LoVo (cell line): ENCODE measurements at regions not wholly inside any gene's neighbourhood (a gene's known extent, or its start where the extent isn't known, plus 50 kb on each side); places are given as distances from the start of the nearest gene placed in this dataset.

Experiments
- DNase-seq: peaks from one replicate; pipeline ENCODE4 v3.0.0-alpha.2; 2016; ENCODE audit warnings: low spot score

DNA sequence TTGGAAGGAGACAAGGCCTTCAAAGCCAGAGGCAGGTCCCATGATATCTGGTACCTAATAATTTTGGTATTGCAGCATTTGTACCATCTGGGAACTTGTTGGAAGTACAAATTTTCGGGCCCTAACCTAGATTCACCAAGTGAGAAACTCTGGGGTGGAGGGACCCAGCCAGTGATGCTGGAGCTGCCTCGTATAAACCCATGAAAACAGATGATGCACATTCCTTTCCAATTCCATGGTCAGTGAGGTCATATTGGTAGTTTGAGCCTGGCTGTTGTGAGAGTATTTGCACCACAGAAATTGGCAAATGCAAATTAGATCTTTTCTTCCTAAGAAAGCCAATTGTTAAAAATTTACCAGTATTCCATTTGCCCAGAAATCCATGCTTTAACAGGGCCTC is 269.6 kb upstream of the PLXNA2 start:
- DNase-seq: no peak

DNA sequence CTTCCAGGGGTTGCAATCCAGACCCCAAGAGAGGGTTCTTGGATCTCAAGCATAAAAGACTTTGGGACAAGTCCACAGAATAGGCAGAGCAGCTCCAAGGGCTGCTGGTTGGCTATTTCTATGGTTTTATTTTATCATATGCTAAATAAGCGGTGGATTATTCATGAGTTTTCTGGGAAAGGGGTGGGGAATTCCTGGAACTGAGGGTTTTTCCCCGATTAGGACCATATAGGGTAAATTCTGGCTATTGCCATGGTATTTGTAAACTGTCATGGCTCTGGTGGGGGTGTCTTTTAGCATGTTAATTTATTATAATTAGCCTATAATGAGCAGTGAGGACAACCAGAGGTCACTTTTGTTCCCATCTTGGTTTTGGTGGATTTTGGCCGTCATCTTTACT is 270.9 kb upstream of the PLXNA2 start:
- DNase-seq: no peak

DNA sequence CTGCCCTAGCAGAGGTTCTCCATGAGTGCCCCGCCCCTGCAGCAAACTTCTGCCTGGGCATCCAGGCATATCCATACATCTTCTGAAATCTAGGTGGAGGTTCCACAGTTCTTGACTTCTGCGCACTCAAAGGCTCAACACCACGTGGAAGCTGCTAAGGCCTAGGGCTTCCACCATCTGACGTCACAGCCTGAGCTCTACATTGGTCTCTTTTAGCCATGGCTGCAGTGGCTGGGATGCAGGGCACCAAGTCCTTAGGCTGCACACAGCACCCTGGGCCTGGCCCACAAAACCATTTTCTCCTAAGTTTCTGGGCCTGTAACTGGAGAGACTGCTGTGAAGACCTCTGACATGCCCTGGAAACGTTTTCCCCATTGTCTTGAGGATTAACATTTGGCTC is 272.6 kb upstream of the PLXNA2 start:
- DNase-seq: no peak

DNA sequence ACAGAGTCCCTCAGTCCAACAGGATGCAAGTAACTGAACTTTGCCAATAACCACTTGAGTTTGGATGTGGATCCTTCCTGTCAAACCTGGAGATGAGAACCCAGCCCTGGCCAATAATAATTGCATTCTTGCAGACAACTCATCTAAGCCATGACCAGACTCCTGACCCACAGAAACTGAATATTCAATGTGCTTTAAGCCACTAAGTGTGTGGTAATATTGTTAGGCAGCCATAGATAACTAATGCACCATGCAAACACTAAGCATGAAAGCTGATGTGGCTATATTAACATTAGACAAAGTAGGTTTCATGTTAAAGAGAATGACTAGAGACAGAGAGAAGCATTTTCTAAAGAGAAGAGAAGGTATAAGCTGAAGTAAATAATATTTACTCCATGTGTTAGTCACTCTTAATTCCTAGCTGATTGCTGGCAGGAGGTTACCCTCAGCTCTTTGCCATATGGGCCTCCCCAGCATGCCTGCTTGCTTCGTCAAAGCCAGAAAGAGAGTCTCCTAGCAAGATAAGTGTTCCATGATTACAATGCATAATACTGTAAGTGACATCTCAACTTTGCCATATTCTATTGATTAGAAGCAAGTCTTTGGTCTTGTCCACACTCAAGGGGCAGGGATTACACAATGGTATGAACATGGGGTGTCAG is 276.4 kb upstream of the PLXNA2 start:
- no peak for DNase-seq

DNA sequence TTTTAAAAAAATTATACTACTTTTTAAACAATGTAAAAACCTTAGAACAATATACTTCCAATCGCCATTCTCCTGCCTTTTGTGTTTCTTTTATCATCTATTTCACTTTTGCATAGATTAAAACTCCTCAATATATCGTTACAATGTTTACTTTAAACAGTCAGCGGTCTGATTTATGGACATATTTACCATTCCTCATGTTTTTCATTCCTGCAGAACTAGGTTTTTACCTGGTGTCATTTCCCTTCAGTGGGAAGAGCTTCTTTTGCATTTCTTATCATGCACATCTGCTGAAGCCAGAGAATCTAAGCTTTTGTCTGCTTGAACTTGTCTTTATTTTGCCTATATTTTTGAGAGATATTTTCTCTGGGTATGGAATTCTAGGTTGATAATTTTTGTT is 277.4 kb upstream of the PLXNA2 start:
- DNase-seq: no peak

DNA sequence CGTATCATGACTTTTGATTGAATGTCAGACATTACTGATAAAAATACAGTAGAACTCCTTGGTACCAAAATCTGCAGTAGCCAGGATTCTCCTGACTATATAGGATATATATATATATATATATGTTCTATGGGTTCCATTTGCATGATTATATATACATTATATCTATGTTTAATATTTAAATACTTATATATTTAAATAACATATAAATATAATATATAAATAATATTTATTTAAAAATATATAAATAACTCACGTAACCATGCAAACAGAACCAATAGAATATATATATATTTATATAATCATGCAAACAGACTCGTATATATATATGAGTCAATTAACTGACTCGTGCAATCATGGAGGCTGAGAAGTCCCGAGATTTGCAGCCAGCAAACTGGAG is 278.8 kb upstream of the PLXNA2 start:
- no peak for DNase-seq

DNA sequence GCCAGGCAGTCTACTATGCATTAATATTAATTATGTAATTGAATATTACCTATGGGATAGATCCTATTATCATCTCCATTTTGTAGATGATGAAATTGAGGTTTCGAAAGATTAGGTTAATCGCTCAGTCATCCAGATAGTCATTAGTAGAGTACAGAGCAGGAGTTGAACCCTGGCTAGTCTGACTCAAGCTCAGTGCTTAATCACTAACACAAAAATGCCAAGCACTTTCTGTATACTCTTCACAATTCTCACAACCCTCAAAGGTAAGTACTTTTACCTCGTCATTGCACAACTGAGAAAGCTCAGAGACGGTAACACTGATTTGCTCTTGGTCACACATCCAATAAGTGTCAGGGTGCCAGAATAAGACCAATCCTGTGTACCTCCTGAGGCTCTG is 280.2 kb upstream of the PLXNA2 start:
- no peak for DNase-seq

DNA sequence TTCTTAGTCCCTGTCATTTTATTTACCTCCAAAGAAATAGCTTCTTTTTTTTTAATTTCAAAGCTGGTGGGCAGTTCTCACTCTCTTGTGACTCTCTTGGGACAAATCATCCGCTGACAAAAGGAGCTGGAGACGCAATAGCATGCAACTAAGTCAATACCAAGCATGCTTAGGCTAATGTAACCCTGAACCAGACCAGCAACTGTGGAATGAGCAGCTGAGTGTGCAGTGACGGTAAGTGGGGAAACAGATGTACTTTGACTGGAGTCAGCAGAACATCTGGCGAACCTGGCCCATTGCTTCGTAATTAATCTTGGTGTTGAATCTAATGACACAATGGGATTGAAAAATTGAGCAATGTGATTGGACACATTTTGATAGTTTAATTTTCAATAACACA is 280.7 kb upstream of the PLXNA2 start:
- DNase-seq: no peak

DNA sequence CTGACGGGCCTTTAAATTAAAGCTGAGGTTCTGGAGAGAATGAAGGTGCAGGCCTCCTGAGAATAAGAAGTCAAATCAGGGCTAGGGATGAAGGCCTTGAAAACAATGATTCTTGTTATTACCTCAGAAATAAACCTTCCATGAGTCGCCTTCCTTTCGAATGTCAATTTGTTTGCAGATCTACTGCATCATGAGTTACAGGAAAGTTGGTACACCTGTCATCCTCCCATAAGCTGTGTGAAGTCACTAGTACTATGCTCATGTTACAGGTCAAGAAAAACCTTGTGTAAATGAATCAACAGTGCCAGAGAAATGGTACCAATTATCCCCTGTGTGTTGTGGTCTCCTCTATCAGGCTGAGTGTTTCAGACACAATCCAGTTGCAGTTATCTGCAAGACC is 281.2 kb upstream of the PLXNA2 start:
- DNase-seq: no peak

DNA sequence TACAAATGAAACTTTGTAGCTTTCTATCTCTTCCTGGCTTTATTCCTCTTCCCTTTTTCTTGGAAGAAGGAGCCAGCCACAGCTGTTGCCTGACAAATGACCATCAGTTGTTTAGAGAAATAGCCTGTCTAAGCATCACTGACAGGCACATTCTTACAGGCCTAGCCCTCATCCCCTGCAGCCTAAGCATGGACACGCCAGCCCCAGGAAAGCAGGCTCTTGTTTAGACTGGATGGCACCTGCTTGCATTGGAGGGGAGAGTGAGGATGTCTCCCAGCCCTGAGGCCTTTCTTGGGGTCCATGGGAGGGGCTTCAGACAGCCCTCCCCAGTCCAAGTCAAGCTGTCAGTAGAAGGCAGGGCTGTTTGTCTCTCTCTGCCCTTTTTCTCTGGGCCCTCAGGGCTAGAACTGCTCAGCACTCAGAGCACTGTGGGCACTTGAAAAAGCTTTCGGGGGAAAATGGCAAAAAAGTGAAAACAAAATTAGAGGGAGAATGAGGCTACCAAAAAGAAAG is 282.5 kb upstream of the PLXNA2 start:
- DNase-seq: no peak

DNA sequence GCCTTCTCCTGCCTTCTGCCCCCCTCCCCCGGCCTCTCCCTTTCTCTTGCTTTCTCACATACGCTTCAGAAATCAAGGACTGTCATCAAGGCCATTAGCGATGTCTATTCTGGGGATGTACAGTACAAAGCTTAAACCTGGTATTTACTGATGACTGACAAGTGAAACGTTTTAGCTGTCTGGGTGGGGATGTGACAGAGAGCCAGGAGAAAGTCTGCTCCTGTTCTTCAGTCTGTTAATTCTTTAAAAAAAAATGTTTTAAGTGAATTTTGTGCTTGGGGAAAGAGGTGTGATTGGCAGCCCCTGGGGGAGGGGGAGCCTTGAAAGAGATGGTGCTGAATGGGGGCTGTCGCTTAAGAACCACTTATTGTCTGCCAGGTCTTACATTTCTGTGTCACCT is 283.0 kb upstream of the PLXNA2 start:
- no peak for DNase-seq

DNA sequence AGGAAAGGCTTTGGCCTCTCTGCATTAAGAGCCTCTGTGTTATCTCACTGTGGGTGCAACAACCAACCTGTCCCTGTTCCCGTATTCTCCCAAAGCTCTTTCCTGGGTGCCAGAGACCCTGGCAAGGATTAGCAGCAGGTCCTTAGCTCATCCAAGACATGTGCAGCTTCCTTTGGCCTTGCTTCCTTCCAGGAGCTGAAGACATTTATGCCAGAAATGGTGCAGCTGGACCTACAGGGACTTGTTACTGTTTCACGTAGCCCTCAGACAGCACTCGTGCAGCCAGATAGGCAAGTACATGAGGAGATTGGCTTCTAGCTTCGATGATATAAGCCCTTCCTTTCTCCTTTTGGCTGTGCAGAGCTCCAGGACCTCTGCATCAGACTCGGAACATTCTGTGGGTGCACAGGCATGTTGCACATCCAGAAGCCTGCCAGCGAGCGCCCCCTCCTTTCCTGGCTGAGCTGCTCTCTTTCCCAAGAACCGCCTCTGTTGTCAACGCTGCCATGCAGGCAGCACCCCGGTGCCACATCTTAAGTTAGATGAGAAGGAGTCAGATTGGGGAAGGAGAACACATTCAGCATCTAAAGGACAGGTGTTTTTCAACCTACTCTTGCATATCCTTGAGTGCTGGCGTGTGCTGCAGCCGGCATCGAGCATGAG is 284.5 kb upstream of the PLXNA2 start:
- DNase-seq: no peak

DNA sequence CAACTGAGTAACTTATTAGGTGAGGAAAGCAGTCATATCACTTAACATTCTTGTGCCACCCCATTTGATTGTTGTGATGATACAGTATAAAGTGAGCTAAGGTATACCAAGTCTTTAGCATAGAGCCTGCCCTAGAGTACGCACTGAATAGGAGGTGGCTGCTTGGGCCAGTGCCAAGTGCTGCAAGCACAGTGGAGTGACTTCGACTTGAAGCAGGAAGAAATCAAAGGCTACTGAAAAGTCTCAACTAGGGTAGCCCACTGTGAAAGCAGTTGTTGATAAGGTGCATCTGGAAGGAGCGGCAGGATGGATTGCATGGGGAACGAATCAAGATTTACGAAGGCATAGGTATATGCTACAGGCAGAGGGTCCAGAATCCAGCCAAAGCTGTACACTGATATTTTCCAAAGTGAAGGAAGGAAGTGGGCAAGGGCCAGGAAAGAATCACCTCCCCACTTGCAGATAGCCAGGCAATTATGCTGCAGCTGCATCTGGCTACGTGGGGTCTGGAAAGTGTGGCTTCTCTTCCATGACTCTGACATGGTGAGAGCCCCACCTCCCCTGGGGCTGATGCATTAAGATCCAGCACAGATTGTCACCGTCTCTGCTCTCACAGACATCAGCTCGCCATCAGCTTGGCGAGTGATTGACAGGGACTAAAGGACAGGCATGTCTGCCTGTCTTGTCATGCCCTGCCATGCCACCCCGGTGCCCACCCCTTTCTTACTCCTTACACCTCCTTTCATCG is 287.0 kb upstream of the PLXNA2 start:
- DNase-seq: no peak

DNA sequence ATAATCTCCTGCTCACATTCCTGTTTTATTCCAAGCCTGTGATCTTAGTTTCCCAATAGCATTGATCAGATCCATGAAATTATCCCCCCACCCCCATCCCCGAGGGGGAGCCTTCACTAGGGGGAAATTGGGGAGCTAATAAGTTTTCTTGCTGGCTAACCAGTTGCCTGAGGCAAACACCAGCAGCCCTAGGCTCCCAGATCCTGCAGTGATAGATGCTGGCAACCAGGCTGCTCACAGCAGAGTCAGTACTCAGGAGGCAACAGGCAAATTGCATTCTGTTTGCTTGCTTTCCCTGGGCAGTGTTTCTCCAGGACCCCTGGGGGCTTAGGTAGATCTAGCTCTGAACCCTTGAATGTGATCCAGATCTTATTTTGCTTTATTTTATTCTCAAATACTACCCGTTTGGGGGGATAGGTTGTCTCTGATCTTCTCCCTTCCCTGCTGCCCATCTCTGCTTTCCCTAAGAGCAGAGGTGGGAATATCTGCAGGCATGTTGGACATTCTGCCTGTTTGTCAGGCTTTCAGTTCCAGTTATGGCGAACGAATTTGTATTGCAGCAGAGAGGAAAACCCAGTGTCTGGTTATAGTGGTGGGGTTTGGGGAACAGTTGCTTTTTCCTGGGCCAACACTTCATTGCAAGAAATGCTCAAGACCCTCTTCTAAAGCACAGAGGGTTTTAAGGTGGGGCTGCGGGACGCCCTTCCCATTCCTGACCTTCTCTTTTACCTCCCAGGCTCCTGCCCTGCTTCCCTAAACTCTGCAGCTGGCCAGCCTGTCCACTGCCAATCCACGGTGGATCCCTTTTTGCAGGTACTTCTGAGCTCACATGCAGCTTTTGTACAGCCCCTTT is 289.8 kb upstream of the PLXNA2 start:
- no peak for DNase-seq

DNA sequence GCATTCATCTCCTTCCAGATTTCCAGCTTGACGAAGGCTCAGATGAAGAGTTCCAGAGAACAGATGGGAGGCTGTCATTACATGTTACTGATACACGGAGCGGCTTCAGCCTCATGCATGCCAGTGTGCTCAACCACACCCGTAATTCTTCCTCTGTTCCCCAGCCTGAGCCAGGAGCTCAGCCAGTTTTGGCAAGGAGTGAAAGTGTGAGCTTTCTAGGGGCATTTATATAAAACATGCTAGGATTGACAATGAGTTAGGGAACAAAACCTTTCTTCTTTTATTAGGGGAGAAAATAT is 290.4 kb upstream of the PLXNA2 start:
- no peak for DNase-seq

DNA sequence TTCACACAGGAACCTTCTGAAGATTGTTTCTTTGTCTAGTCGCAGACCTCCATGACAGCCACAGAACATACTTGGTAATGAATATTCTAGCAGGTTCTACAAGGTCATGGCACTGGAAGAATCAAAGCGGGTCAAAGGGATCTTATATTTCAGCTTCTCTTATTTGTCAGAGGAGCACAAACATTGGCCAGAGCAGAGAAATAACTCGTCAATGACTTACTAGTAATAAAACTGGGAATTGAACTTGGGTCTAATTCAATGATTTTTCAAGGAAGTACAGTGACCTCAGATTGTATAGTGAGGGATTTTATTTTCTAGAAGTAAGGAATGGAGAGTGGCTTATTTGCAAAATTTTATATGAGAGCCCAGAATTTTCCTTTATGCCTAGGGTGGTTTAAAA is 290.8 kb upstream of the PLXNA2 start:
- no peak for DNase-seq

DNA sequence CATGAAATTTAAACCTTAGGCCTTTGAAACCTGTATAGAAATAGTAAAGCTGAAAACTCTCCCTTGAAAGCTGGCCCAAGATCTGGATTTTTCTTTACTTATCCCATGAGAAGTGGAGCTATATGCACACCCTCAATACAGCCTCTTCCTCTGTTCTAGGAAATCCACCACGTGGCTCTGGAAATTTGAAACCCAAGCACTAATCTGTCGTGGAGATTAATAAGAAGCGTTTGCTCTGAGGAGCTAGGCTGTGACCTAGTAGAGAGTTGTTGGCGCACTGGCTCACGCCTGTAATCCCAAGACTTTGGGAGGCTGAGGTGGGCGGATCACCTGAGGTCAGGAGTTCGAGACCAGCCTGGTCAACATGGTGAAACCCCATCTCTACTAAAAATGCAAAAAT is 291.3 kb upstream of the PLXNA2 start:
- no peak for DNase-seq

DNA sequence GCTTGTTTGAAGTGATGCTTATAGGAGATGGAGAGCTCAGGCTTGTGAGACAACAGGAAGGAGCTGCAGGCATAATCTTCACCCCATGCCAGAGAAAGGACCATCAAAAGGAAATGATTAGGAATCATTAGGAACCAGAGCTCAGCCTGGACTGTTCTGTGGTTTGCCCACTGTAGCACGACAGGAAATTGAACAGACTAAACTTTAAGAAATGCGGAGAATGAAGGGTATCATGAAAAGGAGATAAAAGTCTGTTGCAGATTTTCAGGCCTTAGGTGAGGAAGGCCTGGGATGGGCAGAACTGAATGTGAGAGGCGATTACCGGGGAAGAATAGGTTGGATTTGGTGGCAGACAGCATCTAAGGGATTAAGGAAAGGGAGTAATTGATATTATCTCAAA is 292.0 kb upstream of the PLXNA2 start:
- DNase-seq: no peak

DNA sequence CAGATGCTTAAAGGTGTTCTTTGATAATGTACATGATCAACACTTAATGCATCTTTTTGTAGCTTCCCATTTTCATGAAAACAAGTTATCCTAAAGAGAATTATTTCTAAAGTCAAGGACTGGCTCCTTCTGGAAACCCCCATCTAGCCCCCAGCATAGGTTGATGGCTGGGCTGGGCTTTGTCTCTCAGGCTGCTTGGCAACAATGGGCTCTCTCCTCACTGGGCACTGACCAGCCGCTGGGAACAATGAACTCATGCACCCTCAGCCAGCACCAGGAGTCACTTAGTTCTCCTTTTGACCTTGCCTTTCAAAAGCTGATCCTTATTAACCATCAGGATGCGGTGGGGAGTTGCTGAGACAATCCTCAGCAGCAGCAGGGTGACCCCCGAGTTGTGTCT is 293.0 kb upstream of the PLXNA2 start:
- DNase-seq: no peak

DNA sequence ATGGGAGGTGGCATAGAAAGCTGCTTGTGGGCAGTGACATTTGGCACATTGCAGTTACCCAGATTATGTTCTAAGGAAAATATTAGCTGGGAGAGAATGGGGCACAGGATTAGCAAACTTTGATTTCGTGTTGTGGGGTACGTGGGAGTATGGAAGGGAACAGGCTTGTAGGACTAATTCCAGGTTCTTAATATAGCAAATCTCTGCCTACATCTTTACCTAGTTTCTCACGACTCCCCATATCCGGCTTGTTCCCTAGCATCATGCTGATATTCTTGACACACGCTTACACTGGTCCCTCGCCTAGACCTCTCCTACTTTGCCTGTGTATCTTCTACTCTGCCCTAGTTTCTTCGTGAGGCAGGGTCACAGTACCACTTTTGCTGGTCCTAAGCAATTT is 293.9 kb upstream of the PLXNA2 start:
- no peak for DNase-seq

DNA sequence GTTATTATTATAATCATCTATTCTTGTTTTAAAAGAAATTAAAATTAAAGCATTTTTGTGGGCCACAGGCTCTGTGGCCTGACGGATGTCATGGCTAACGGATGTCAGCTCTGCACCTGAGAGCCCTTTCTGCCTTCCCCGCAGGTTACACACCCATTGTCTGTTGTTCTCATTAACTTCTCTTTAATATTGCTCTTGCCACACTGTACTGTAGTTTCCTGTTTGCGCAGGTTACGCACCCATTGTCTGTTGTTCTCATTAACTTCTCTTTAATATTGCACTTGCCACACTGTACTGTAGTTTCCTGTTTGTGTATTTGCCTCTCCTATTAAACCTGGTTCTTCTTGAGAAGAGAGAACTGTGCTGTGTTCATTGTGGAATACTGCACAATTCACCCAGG is 294.4 kb upstream of the PLXNA2 start:
- no peak for DNase-seq

DNA sequence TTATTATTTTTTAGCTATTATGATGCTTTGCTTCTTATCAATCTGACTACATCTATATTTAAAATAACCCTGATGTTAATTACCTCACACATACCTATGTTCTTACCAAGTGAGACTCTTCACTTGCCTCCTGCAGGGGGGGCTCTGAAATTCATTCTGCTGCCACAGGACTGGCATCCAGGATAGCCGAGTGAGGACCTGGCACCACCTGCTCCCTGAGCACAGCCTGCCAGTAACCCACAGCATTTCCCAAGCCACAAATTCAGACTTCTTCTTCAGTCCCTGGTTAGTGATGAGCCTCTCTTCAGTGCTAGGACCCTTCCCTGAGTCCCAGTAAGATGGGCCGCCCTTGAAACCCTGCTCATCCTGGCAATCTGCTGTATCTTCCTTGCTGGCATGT is 296.5 kb upstream of the PLXNA2 start:
- DNase-seq: no peak
